Stimulated activated naive CD4-positive, alpha-beta T cell treated with Interleukin-2 at 50 U/mL for 16 hours (primary cell): ENCODE measurements at regions not wholly inside any gene's neighbourhood (a gene's known extent, or its start where the extent isn't known, plus 50 kb on each side); places are given as distances from the start of the nearest gene placed in this dataset.
"Not testable (repeated sequence)": the region's sequence is repeated elsewhere in the genome, so short reads cannot be mapped to it uniquely, and the experiment has no call there.

ENCODE experiments used
- DNase-seq: peaks from one replicate; lab custom pipeline; 2025; lab: John Stamatoyannopoulos, UW

- DNase-seq: peak; percentile 34
These were observed 163.4 kb upstream of the CIBAR2 start for GRCh38 chr16:85275533-85276249.

GRCh38 chr16:85276258-85276657 is 164.0 kb upstream of the CIBAR2 start:
- DNase-seq: no peak

- no peak for DNase-seq
These were observed 164.4 kb upstream of the CIBAR2 start for GRCh38 chr16:85276721-85277120.

- DNase-seq: no peak
These were observed 166.6 kb upstream of the CIBAR2 start for GRCh38 chr16:85278839-85279238.

DNA sequence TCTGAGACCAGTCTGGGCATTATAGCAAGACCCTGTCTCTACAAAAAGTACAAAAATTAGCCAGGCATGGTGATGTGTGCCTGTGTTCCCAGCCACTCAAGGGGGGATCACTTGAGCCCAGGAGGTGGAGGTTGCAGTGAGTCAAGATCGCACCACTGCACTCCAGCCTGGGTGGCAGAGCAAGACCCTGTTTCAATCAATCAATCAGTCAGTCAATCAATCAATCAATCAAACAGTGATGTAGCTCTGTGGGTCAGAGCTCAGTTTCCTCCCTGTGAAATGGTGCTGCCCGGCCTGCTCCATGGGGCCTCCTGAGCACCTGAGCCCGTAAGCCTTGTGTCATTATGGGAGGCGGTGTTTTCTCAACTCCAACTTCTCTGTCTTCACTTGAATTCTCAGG is 167.1 kb upstream of the CIBAR2 start:
- DNase-seq: no peak

DNA sequence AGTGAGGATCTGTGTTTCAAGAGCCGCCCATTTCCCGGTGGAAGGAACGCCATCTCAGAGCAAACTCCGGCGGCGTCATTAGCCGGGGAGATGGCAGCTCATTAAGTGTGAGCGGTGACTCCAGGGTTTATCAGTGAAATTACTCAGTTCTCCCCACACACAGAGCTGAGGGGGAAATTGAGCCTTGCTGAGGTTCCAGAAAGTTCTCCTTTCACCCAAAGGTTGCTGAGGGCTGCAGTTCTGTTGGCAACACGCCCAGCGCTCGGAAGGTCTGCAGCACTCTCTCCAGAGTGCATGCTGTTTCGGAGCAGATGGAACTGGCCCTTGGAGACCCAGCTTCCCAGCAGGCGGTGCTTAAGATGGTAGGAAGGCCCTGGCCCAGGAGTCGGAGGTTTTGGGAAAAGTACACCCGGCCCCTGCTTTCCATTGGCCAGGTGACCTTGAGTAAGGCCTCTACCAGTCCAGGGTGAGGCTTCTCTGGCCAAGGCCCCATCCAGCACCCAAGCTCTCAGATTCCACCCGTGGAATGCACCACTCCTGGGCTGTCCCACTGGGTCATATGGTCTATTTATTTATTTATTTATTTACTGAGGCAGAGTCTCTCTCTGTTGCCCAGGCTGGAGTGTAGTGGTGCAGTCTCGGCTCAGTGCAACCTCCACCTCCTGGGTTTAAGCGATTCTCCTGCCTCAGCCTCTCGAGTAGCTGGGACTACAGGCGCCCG is 167.7 kb upstream of the CIBAR2 start:
- no peak for DNase-seq

- DNase-seq: no peak
These were observed 168.9 kb upstream of the CIBAR2 start for GRCh38 chr16:85281181-85281580.

- no peak for DNase-seq
These were observed 170.6 kb upstream of the CIBAR2 start for GRCh38 chr16:85282842-85283241.

DNA sequence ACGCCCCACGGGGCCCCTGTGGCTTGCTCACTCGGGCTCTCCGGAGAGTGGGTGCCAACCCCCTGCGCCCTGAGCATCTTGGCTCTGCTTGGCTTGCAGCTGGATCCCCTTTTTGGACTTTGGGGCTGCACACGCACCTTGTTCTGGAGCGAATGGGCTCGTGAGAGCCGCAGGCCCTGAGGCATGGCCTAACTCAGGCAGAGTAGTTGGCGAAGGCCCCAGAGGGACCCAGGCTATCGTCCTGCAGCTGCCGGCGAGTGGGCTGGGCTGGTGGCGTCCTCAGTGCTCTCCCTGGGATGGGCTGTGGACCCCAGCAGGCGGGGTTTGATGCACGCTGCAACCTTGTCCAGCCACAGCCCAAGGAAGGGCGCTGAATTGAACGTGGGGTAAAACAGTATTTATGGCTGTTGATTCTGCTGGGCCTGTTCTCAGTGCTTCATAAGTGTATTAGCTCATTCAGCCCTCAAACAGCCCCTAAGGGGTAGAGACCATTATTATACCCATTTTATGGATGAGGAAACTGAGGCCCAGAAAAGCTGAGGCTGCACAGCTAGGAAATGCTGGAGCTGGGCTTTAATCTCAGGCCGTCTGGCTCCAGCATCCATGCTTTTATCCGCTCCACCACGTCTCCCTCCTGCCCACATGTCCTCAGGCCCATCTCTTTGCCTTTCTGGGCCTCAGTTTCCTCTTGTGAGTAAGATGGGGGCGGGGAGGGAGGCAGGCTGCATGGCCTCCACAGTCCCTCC is 171.2 kb upstream of the CIBAR2 start:
- no peak for DNase-seq

GRCh38 chr16:85284141-85284817 is 172.0 kb upstream of the CIBAR2 start:
- DNase-seq: no peak

- DNase-seq: no peak
These were observed 173.4 kb upstream of the CIBAR2 start for GRCh38 chr16:85285681-85286065.

DNA sequence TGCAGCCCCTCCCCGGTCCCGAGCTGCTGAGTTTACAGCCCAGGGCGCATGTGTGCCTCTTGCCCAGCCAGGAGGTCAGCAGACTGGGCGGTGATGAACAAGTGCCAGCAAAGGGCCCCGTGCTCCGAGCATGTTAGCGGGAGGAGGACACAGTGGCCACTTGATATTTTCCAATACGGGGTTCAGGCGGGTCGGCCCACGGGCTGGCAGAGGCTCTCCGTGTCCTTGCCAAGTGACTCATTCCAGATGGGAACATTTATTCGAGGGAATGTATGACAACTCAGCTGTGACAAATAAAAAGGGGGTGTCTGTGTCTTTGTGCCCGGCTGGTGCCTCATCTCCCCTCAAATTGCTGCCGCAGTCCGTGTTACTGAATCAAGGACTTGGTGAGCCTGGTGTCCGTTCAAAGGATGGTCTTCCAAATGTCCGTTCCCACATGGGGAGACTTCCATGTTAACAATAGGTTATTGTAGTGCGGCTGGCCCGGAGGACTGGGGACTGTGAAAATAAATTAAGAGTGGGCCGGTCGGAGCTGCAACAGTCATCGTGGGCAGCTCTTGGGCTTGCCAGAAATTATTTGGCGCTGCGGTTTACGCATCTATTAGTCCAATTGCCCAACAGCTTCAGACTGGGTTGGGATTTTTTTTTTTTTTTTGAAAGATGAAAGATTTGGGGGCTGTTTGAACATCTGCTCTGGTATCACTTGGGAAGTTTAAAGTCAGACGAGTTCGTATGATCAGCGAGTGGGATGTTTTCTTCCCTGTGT is 174.0 kb upstream of the CIBAR2 start:
- no peak for DNase-seq

DNA sequence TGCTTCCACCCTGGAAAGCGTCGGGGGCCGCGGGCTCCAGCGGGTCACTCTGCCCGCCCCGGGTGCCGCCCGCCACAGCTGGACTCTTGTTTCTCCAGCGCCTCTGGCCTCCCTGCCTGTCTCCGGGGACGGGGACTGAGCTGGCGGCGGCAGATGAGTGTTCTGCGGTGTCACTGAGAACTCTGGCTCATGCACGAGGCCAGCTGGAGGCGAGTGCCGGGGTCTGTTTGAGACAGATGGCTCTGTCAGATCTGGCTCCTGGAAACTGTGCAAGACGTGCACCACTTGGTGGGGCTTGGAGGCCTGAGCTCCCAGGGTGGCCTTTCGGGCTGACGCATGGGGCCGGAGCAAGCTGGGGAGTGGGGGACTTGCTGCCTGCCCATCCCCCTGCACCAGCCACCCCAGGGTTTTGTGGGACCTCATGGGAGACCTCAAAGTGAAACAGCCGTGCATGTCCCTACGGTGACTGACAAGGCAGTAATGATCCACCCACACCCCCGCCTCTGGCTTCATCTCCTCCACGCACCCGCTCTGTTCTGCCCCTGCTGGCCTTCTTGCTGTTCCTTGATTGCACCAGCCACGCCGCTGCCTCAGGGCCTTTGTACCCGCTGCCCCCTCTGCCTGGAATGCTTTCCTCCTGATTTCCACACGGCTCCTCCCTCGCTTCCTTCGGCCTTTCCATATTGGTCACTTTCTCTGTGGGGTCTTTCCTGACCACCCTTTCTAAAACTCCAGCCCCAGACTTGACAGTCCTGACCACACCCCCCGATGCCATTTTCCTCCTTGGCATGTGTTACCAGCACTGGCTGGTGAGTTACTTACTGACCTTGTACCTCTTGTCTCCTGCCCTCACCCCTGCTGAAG is 174.9 kb upstream of the CIBAR2 start:
- DNase-seq: no peak

GRCh38 chr16:85287815-85288109 is 175.5 kb upstream of the CIBAR2 start:
- DNase-seq: not testable (repeated sequence)

GRCh38 chr16:85288341-85288868 is 176.1 kb upstream of the CIBAR2 start:
- DNase-seq: no peak

GRCh38 chr16:85288869-85289660 is 176.8 kb upstream of the CIBAR2 start:
- DNase-seq: no peak

DNA sequence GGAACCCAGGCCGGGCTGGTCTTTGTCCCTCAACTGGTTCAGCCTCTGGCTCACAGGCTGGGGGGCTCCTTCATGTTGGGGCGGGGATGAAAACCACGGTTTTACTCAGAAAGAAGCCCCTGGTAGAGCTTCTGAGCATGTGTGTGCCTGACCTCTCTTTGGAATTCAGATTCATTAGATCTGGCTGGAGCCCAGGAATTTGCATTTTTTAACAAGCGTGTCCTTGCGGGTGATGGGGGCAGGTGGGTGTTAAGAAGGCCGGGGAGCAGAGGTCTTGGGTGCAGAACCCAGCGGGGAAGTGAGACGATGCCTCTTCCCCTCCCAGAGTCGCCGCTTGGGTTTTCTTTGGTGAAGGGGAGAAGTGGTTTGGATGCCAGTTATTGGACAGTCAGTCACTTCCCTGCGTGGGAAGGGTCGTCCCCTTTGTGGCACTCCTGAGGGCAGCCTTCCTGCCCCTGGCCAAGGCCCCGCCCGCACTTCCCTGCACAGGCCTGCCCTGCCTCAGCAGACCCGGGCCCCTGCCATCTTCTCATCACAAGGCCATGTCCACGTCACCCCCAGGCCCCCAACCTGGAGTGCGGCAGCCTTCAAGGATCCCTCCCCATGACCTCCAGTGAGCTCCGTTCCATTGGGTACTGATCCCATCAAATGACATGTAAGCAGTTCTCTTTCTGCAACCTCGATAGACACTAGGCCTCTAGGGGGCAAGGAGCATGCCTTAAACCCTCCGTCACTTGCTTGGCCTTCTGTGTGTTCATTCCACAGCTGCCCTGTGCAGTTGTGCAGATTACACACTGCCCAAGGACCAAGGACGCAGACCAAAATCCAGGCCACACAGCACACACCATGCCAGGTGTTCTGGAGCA is 177.7 kb upstream of the CIBAR2 start:
- DNase-seq: no peak

GRCh38 chr16:85290626-85291301 is 178.5 kb upstream of the CIBAR2 start:
- DNase-seq: no peak
